Trophoblast cell (in vitro differentiated cells and primary cell): ENCODE measurements at regions not wholly inside any gene's neighbourhood (a gene's known extent, or its start where the extent isn't known, plus 50 kb on each side); places are given as distances from the start of the nearest gene placed in this dataset.

Experiments used
- DNase-seq, 2 donors: peaks; one replicate each; pipeline ENCODE4 v3.0.0-alpha.2; 2016
- H2AFZ ChIP-seq: 2 replicates; pipeline ENCODE4 v1.6.1; 2013; ENCODE audit warnings: low read length, moderate library complexity, mild to moderate bottlenecking; ENCODE audit not compliant: insufficient read depth, poor library complexity
- H2AK5ac ChIP-seq: 2 replicates; pipeline ENCODE4 v1.6.1; 2013; ENCODE audit warnings: mild to moderate bottlenecking, low read length
- H2BK120ac ChIP-seq: 2 replicates; pipeline ENCODE4 v1.6.1; 2013; ENCODE audit warnings: low read length, mild to moderate bottlenecking, moderate library complexity; ENCODE audit not compliant: insufficient read depth, poor library complexity
- H2BK12ac ChIP-seq: 2 replicates; pipeline ENCODE4 v1.6.1; 2013; ENCODE audit warnings: mild to moderate bottlenecking, low read length, moderate library complexity
- H2BK5ac ChIP-seq: 2 replicates; pipeline ENCODE4 v1.6.1; 2013; ENCODE audit warnings: low read length, low read depth, moderate library complexity, mild to moderate bottlenecking; ENCODE audit not compliant: poor library complexity
- H3K14ac ChIP-seq: 2 replicates; pipeline ENCODE4 v1.6.1; 2013; ENCODE audit warnings: mild to moderate bottlenecking, low read length
- H3K18ac ChIP-seq: 2 replicates; pipeline ENCODE4 v1.6.1; 2013; ENCODE audit warnings: mild to moderate bottlenecking, low read length
- H3K23ac ChIP-seq: 2 replicates; pipeline ENCODE4 v1.6.1; 2013; ENCODE audit warnings: low read length
- H3K27ac ChIP-seq: 2 replicates; pipeline ENCODE4 v1.5.1; 2013; ENCODE audit warnings: low read depth, mild to moderate bottlenecking, inconsistent platforms, low read length, moderate library complexity
- H3K27me3 ChIP-seq: 2 replicates; pipeline ENCODE4 v1.6.1; 2013; ENCODE audit warnings: inconsistent platforms, mild to moderate bottlenecking, low read length, moderate library complexity; ENCODE audit not compliant: insufficient read depth
- H3K36me3 ChIP-seq, 2 experiments: 1 replicate in 1 of 2; 2 replicates in 1 of 2; pipeline ENCODE4 v1.6.1; 2013; ENCODE audit warnings: low read length in 2 of 2, mild to moderate bottlenecking in 2 of 2, moderate library complexity in 1 of 2; ENCODE audit not compliant: insufficient read depth in 2 of 2, control insufficient read depth in 1 of 2
- H3K4ac ChIP-seq: 2 replicates; pipeline ENCODE4 v1.6.1; 2013; ENCODE audit warnings: low read depth, mild to moderate bottlenecking, low read length, moderate library complexity
- H3K4me1 ChIP-seq, 2 experiments: 1 replicate in 1 of 2; 2 replicates in 1 of 2; pipeline ENCODE4 v1.6.1; 2013; ENCODE audit warnings: low read length in 2 of 2, mild to moderate bottlenecking in 2 of 2, moderate library complexity in 1 of 2; ENCODE audit not compliant: insufficient read depth in 2 of 2, control insufficient read depth in 1 of 2
- H3K4me2 ChIP-seq: 2 replicates; pipeline ENCODE4 v1.6.1; 2013; ENCODE audit warnings: inconsistent platforms, mild to moderate bottlenecking, low read length, moderate library complexity
- H3K4me3 ChIP-seq: 2 replicates; pipeline ENCODE4 v1.5.1; 2013; ENCODE audit warnings: mild to moderate bottlenecking, low read depth, low read length, inconsistent platforms
- H3K79me1 ChIP-seq: one replicate; pipeline ENCODE4 v1.6.1; 2013; ENCODE audit warnings: low read length
- H3K79me2 ChIP-seq: 2 replicates; pipeline ENCODE4 v1.6.1; 2013; ENCODE audit warnings: low read length, mild to moderate bottlenecking; ENCODE audit not compliant: control insufficient read depth, insufficient read depth, poor library complexity
- H3K9ac ChIP-seq: 2 replicates; pipeline ENCODE4 v1.6.1; 2013; ENCODE audit warnings: mild to moderate bottlenecking, low read length
- H3K9me3 ChIP-seq: 2 replicates; pipeline ENCODE4 v1.6.1; 2013; ENCODE audit warnings: low read depth, mild to moderate bottlenecking, control low read depth, inconsistent platforms, low read length; ENCODE audit not compliant: insufficient read depth
- H4K12ac ChIP-seq: 2 replicates; pipeline ENCODE4 v1.6.1; 2013; ENCODE audit warnings: low read depth, mild to moderate bottlenecking, low read length, moderate library complexity
- H4K8ac ChIP-seq: 2 replicates; pipeline ENCODE4 v1.6.1; 2013; ENCODE audit warnings: low read depth, mild to moderate bottlenecking, low read length, moderate library complexity
- H4K91ac ChIP-seq: one replicate; pipeline ENCODE4 v1.6.1; 2013; ENCODE audit warnings: low read depth, mild to moderate bottlenecking, low read length, moderate library complexity
- WGBS: extraction: QIAGEN DNeasy Blood & Tissue Kit; methylation state at CpG from one replicate; pipeline ENCODE4 v1.1.7; 2013; ENCODE audit warnings: missing lambda C conversion rate; ENCODE audit not compliant: insufficient read length, insufficient coverage; ENCODE audit errors: extremely low coverage; 5-methylcytosine and 5-hydroxymethylcytosine counted together

- Histone ChIP-seq H2AFZ (no peak overlapping the region), H3K4me3 (no peak overlapping the region), H4K12ac (no peak overlapping the region), H2BK12ac (no peak overlapping the region), H3K27ac (no peak overlapping the region), H3K4ac (no peak overlapping the region), H3K27me3 (no peaks in the 10 kb centered on the region), H3K18ac (no peak overlapping the region), H3K79me1 (no peaks in the 10 kb centered on the region), H4K8ac (no peak overlapping the region), H3K9me3 (no peaks in the 10 kb centered on the region), H3K4me2 (no peak overlapping the region), H3K79me2 (no peaks in the 10 kb centered on the region), H3K14ac (no peak overlapping the region), H3K4me1 (peaks cover 3 to 5% of the 10 kb centered on the region in 2 experiments), H3K9ac (no peak overlapping the region), H3K36me3 (no peaks in the 10 kb centered on the region), H3K23ac (no peak overlapping the region), H2AK5ac (no peak overlapping the region), H2BK120ac (no peak overlapping the region), H2BK5ac (no peak overlapping the region), H4K91ac (no peak overlapping the region)
- DNase-seq: no peak
- no CpG with 5 or more reads among the region's 5 CpGs for WGBS
Observed at GRCh38 chr3:14332392-14332791, 70.0 kb upstream of the SLC6A6 start.

GRCh38 chr3:14333215-14333614 is 69.2 kb upstream of the SLC6A6 start:
- Histone ChIP-seq H3K4me1 (peaks cover 3 to 5% of the 10 kb centered on the region in 2 experiments), H2AFZ (no peak overlapping the region), H3K18ac (no peak overlapping the region), H3K79me2 (no peaks in the 10 kb centered on the region), H3K4ac (no peak overlapping the region), H4K12ac (no peak overlapping the region), H3K27me3 (no peaks in the 10 kb centered on the region), H3K27ac (no peak overlapping the region), H3K23ac (no peak overlapping the region), H2AK5ac (no peak overlapping the region), H3K79me1 (no peaks in the 10 kb centered on the region), H3K4me3 (no peak overlapping the region), H4K91ac (no peak overlapping the region), H3K36me3 (no peaks in the 10 kb centered on the region), H4K8ac (no peak overlapping the region), H3K9ac (no peak overlapping the region), H3K9me3 (peaks cover 2% of the 10 kb centered on the region), H2BK12ac (no peak overlapping the region), H2BK120ac (no peak overlapping the region), H3K14ac (no peak overlapping the region), H3K4me2 (no peak overlapping the region), H2BK5ac (no peak overlapping the region)
- WGBS: no CpG with 5 or more reads among the region's 1 CpG
- no peak for DNase-seq

GRCh38 chr3:14333621-14334020 is 68.8 kb upstream of the SLC6A6 start:
- Histone ChIP-seq H2BK5ac (no peak overlapping the region), H4K12ac (no peak overlapping the region), H3K27me3 (no peaks in the 10 kb centered on the region), H4K91ac (no peak overlapping the region), H2AFZ (no peak overlapping the region), H3K27ac (no peak overlapping the region), H3K79me1 (no peaks in the 10 kb centered on the region), H3K79me2 (no peaks in the 10 kb centered on the region), H3K9me3 (peaks cover 2% of the 10 kb centered on the region), H3K4me3 (no peak overlapping the region), H3K36me3 (no peaks in the 10 kb centered on the region), H4K8ac (no peak overlapping the region), H2BK120ac (no peak overlapping the region), H3K4ac (no peak overlapping the region), H3K4me1 (peaks cover 3 to 5% of the 10 kb centered on the region in 2 experiments), H2BK12ac (no peak overlapping the region), H3K14ac (no peak overlapping the region), H2AK5ac (no peak overlapping the region), H3K4me2 (no peak overlapping the region), H3K23ac (no peak overlapping the region), H3K18ac (no peak overlapping the region), H3K9ac (no peak overlapping the region)
- WGBS: no CpG with 5 or more reads among the region's 8 CpGs
- DNase-seq: no peak

GRCh38 chr3:14334136-14334535 is 68.3 kb upstream of the SLC6A6 start:
- H2AFZ ChIP-seq: no peak overlapping the region
- no peak for DNase-seq
- H2BK12ac ChIP-seq: no peak overlapping the region
- no peak overlapping the region for H2BK5ac ChIP-seq
- H3K79me1 ChIP-seq: no peaks in the 10 kb centered on the region
- H3K27me3 ChIP-seq: no peaks in the 10 kb centered on the region
- no peak overlapping the region for H4K8ac ChIP-seq
- H4K91ac ChIP-seq: no peak overlapping the region
- no peak overlapping the region for H3K4ac ChIP-seq
- H3K9me3 ChIP-seq: peaks cover 2% of the 10 kb centered on the region
- H3K4me1 ChIP-seq: peaks cover 3 to 5% of the 10 kb centered on the region in 2 experiments
- no peaks in the 10 kb centered on the region for H3K79me2 ChIP-seq
- H2AK5ac ChIP-seq: peak overlapping the region; percentile 59
- H3K23ac ChIP-seq: no peak overlapping the region
- no CpG with 5 or more reads among the region's 4 CpGs for WGBS
- H3K14ac ChIP-seq: no peak overlapping the region
- no peak overlapping the region for H3K27ac ChIP-seq
- H3K9ac ChIP-seq: no peak overlapping the region
- H4K12ac ChIP-seq: no peak overlapping the region
- no peak overlapping the region for H2BK120ac ChIP-seq
- H3K36me3 ChIP-seq: no peaks in the 10 kb centered on the region
- H3K18ac ChIP-seq: no peak overlapping the region
- H3K4me2 ChIP-seq: no peak overlapping the region
- H3K4me3 ChIP-seq: no peak overlapping the region
